ENCODE measurements at regions not wholly inside any gene's neighbourhood (a gene's known extent, or its start where the extent isn't known, plus 50 kb on each side); places are given as distances from the start of the nearest gene placed in this dataset.

DNA sequence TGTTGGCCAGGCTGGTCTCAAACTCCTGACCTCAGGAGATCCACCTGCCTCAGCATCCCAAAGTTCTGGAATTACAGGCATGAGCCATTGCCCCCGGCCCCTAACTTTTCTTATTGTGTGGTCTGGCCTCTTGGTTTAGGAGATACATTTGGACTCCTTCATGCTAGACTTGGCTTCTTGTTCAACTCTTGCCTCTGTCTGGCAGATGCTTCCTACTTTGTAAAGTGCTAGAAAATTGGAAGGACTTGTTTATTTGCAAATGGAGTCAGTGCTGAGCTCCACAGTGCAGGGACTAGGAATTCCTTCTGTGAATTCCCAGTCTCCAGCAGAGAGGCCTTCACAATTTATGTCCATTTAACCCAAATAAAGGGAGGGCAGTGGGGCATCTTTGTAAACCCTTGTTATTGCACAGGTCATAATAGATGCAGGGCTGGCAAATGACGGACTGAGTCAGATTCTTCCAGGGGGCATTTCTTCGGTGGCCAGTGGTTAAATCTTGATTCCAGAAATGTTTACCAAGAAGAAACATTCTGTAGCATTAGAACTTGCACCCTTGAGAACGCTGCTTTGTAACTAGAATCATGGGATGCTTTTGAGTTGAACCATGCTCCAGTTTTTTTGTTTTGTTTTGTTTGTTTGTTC, 73.8 kb upstream of the TBX3 start:
- Histone ChIP-seq H3K27me3 (ENCODE audit: control insufficient read depth in 4 of 4, insufficient read depth in 4 of 4, low read length in 3 of 4) (no peaks in the 10 kb centered on the region), H3K9me3 (ENCODE audit: control insufficient read depth in 4 of 4, low read length in 3 of 4) (no peaks in the 10 kb centered on the region), H3K4me1 (ENCODE audit: control insufficient read depth in 4 of 4, insufficient read depth in 4 of 4, low read length in 3 of 4) (no peaks in the 10 kb centered on the region), H3K4me3 (ENCODE audit: low read depth in 1 of 3, low read length in 3 of 3) (no peak overlapping the region), H3K36me3 (ENCODE audit: control insufficient read depth in 4 of 4, insufficient read depth in 3 of 4, low read depth in 1 of 4, low read length in 3 of 4) (no peaks in the 10 kb centered on the region), H3K9ac (ENCODE audit: low read depth in 1 of 2, low read length in 2 of 2) (no peak overlapping the region), H3K27ac (ENCODE audit: low read depth in 1 of 2, low read length in 2 of 2) (no peak overlapping the region)
- DNase-seq (ENCODE audit: low spot score), result no peak
- 91% methylated on average over 4 of the region's 4 CpGs for WGBS
- TF ChIP-seq FOXA1 (IDR thresholded peaks at IDR 0.05), result no peak
- TF ChIP-seq, protein P1, sequence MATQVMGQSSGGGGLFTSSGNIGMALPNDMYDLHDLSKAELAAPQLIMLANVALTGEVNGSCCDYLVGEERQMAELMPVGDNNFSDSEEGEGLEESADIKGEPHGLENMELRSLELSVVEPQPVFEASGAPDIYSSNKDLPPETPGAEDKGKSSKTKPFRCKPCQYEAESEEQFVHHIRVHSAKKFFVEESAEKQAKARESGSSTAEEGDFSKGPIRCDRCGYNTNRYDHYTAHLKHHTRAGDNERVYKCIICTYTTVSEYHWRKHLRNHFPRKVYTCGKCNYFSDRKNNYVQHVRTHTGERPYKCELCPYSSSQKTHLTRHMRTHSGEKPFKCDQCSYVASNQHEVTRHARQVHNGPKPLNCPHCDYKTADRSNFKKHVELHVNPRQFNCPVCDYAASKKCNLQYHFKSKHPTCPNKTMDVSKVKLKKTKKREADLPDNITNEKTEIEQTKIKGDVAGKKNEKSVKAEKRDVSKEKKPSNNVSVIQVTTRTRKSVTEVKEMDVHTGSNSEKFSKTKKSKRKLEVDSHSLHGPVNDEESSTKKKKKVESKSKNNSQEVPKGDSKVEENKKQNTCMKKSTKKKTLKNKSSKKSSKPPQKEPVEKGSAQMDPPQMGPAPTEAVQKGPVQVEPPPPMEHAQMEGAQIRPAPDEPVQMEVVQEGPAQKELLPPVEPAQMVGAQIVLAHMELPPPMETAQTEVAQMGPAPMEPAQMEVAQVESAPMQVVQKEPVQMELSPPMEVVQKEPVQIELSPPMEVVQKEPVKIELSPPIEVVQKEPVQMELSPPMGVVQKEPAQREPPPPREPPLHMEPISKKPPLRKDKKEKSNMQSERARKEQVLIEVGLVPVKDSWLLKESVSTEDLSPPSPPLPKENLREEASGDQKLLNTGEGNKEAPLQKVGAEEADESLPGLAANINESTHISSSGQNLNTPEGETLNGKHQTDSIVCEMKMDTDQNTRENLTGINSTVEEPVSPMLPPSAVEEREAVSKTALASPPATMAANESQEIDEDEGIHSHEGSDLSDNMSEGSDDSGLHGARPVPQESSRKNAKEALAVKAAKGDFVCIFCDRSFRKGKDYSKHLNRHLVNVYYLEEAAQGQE (IDR thresholded peaks at IDR 0.05), result no peak
- TF ChIP-seq HNF4A (conservative IDR thresholded peaks at IDR 0.05), result no peak
- TF ChIP-seq YY1 (IDR thresholded peaks at IDR 0.05), result no peak
- no peak for TF ChIP-seq ZBTB33 (IDR thresholded peaks at IDR 0.05)
- TF ChIP-seq GABPA (IDR thresholded peaks at IDR 0.05 in 1 of 2, conservative IDR thresholded peaks at IDR 0.05 in 1 of 2), result no peak
- TF ChIP-seq SP1 (IDR thresholded peaks at IDR 0.05), result no peak
- no peak for TF ChIP-seq EGR1 (IDR thresholded peaks at IDR 0.05; ENCODE audit: low read depth in 2 of 2)
- TF ChIP-seq NR2F2 (IDR thresholded peaks at IDR 0.05), result no peak

- no peaks in the 10 kb centered on the region for H3K4me1 ChIP-seq (ENCODE audit: control insufficient read depth in 4 of 4, insufficient read depth in 4 of 4, low read length in 3 of 4)
- no peak overlapping the region for H3K9ac ChIP-seq (ENCODE audit: low read depth in 1 of 2, low read length in 2 of 2)
- DNase-seq (ENCODE audit: low spot score), result no peak
- no peaks in the 10 kb centered on the region for H3K36me3 ChIP-seq (ENCODE audit: control insufficient read depth in 4 of 4, insufficient read depth in 3 of 4, low read depth in 1 of 4, low read length in 3 of 4)
- no peaks in the 10 kb centered on the region for H3K9me3 ChIP-seq (ENCODE audit: control insufficient read depth in 4 of 4, low read length in 3 of 4)
- 92% methylated on average over 8 of the region's 8 CpGs for WGBS
- H3K27me3 ChIP-seq (ENCODE audit: control insufficient read depth in 4 of 4, insufficient read depth in 4 of 4, low read length in 3 of 4), result no peaks in the 10 kb centered on the region
- TF ChIP-seq FOXA1 (IDR thresholded peaks at IDR 0.05) (no peak), RAD21 (IDR thresholded peaks at IDR 0.05) (no peak), FOXA2 (IDR thresholded peaks at IDR 0.05) (no peak)
- no peak overlapping the region for H3K27ac ChIP-seq (ENCODE audit: low read depth in 1 of 2, low read length in 2 of 2)
- no peak overlapping the region for H3K4me3 ChIP-seq (ENCODE audit: low read depth in 1 of 3, low read length in 3 of 3)
These were observed 68.2 kb upstream of the TBX3 start for GRCh38 chr12:114752217-114752616.

- Histone ChIP-seq H3K36me3 (ENCODE audit: control insufficient read depth in 4 of 4, insufficient read depth in 3 of 4, low read depth in 1 of 4, low read length in 3 of 4) (no peaks in the 10 kb centered on the region), H3K9ac (ENCODE audit: low read depth in 1 of 2, low read length in 2 of 2) (no peak overlapping the region), H3K4me1 (ENCODE audit: control insufficient read depth in 4 of 4, insufficient read depth in 4 of 4, low read length in 3 of 4) (no peaks in the 10 kb centered on the region), H3K27me3 (ENCODE audit: control insufficient read depth in 4 of 4, insufficient read depth in 4 of 4, low read length in 3 of 4) (no peaks in the 10 kb centered on the region), H3K9me3 (ENCODE audit: control insufficient read depth in 4 of 4, low read length in 3 of 4) (no peaks in the 10 kb centered on the region), H3K4me3 (ENCODE audit: low read depth in 1 of 3, low read length in 3 of 3) (no peak overlapping the region), H3K27ac (ENCODE audit: low read depth in 1 of 2, low read length in 2 of 2) (no peak overlapping the region)
- no peak for TF ChIP-seq HNF4G (IDR thresholded peaks at IDR 0.05)
- no peak for TF ChIP-seq JUND (IDR thresholded peaks at IDR 0.05)
- no peak for TF ChIP-seq RXRA (IDR thresholded peaks at IDR 0.05)
- TF ChIP-seq MAX (IDR thresholded peaks at IDR 0.05), result no peak
- no peak for TF ChIP-seq EGR1 (IDR thresholded peaks at IDR 0.05; ENCODE audit: low read depth in 2 of 2)
- TF ChIP-seq, protein P2, sequence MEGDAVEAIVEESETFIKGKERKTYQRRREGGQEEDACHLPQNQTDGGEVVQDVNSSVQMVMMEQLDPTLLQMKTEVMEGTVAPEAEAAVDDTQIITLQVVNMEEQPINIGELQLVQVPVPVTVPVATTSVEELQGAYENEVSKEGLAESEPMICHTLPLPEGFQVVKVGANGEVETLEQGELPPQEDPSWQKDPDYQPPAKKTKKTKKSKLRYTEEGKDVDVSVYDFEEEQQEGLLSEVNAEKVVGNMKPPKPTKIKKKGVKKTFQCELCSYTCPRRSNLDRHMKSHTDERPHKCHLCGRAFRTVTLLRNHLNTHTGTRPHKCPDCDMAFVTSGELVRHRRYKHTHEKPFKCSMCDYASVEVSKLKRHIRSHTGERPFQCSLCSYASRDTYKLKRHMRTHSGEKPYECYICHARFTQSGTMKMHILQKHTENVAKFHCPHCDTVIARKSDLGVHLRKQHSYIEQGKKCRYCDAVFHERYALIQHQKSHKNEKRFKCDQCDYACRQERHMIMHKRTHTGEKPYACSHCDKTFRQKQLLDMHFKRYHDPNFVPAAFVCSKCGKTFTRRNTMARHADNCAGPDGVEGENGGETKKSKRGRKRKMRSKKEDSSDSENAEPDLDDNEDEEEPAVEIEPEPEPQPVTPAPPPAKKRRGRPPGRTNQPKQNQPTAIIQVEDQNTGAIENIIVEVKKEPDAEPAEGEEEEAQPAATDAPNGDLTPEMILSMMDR (IDR thresholded peaks at IDR 0.05; ENCODE audit: low read depth, low read length, missing input control), result no peak
- TF ChIP-seq YY1 (IDR thresholded peaks at IDR 0.05), result no peak
- no peak for TF ChIP-seq GABPA (IDR thresholded peaks at IDR 0.05 in 1 of 2, conservative IDR thresholded peaks at IDR 0.05 in 1 of 2)
- TF ChIP-seq, protein P1 (IDR thresholded peaks at IDR 0.05), result no peak
- no peak for TF ChIP-seq RAD21 (IDR thresholded peaks at IDR 0.05)
- no peak for TF ChIP-seq TAF1 (conservative IDR thresholded peaks at IDR 0.05)
- no peak for DNase-seq (ENCODE audit: low spot score)
- WGBS, result 90% methylated on average over 2 of the region's 2 CpGs
These were observed 67.7 kb upstream of the TBX3 start for GRCh38 chr12:114751712-114752111.

Measured in liver (tissue), 8 donors.